H1 (cell line): ENCODE measurements at regions not wholly inside any gene's neighbourhood (a gene's known extent, or its start where the extent isn't known, plus 50 kb on each side); places are given as distances from the start of the nearest gene placed in this dataset.

Source experiments
- CBX5 ChIP-seq: fragments of 300-800, 300-1000 bp; sonication (generic); IDR thresholded peaks from 2 replicates; pipeline ENCODE4 v1.7.1; 2016; ENCODE audit warnings: antibody characterized with exemption, low read length, low read depth
- JUN ChIP-seq: IDR thresholded peaks from 2 replicates; pipeline ENCODE4 v1.6.1; 2011; ENCODE audit warnings: low read depth, mild to moderate bottlenecking, improper control_type of control experiment, low read length
- SIX5 ChIP-seq: IDR thresholded peaks from 2 replicates; pipeline ENCODE4 v1.6.1; 2011; ENCODE audit warnings: mild to moderate bottlenecking, low read depth, low read length

DNA sequence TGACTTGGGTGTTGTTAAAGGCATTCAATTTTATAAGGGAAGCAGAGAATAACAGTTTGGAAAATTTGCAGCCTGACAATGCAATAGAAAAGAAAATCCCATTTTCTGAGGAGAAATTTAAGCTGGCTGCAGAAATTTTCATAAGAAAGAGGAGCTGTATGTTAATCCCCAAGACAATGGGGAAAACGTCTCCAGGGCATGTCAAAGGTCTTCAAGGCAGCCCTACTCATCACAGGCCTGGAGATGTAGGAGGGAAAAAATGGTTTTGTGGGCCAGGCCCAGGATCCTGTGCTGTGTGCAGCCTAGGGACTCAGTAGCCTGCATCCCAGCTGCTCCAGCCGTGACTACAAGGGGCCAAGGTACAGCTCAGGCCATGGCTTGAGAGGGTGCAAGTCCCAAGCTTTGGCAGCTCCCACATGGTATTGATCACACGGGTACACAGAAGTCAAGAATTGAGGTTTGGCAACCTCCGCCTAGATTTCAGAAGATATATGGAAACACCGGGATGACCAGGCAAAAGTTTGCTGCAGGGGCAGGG, 846.4 kb downstream of the C12orf50 start (continued):
- TF ChIP-seq JUN (no peak), SIX5 (no peak), CBX5 (no peak)
